WTC11 (cell line): ENCODE measurements at regions not wholly inside any gene's neighbourhood (a gene's known extent, or its start where the extent isn't known, plus 50 kb on each side); places are given as distances from the start of the nearest gene placed in this dataset.

Experiments
- ATAC-seq: fragments of 200-7000 bp; cut with Tn5 transposase; 2 replicates; pipeline ENCODE4 v1.10.0; 2021; ENCODE audit warnings: mild to moderate bottlenecking, moderate library complexity
- CTCF ChIA-PET: fragments of 300-600 bp; sonication (Branson Sonifier 250); formaldehyde crosslinking; loops from one replicate; lab custom pipeline; 2021; ENCODE audit warnings: antibody characterized with exemption; lab: Charles Lee
- POLR2A ChIA-PET: fragments of 350-600 bp; sonication (Branson Sonifier 250); formaldehyde crosslinking; loops from one replicate; lab custom pipeline; 2021; ENCODE audit warnings: antibody characterized with exemption; lab: Charles Lee
- DNase-seq: peaks from one replicate; pipeline ENCODE4 v3.0.0; 2021; ENCODE audit warnings: low spot score
- H3K27ac Mint-ChIP-seq: 2 replicates; pipeline ENCODE4 v1.8.0; 2021; ENCODE audit warnings: mixed read lengths
- H3K27me3 Mint-ChIP-seq: 2 replicates; pipeline ENCODE4 v1.8.0; 2021; ENCODE audit warnings: low read depth, mild to moderate bottlenecking, moderate library complexity, mixed read lengths
- H3K36me3 Mint-ChIP-seq: 2 replicates; pipeline ENCODE4 v1.8.0; 2021; ENCODE audit warnings: mixed read lengths
- H3K4me1 Mint-ChIP-seq: 2 replicates; pipeline ENCODE4 v1.8.0; 2022; ENCODE audit warnings: mixed read lengths
- H3K4me3 Mint-ChIP-seq: 2 replicates; pipeline ENCODE4 v1.8.0; 2021; ENCODE audit warnings: mild to moderate bottlenecking, moderate library complexity, mixed read lengths
- H3K9me3 Mint-ChIP-seq: 2 replicates; pipeline ENCODE4 v1.8.0; 2021; ENCODE audit warnings: mixed read lengths
- ARID4B ChIP-seq: sonication (generic); formaldehyde crosslinking; IDR thresholded peaks from 2 replicates; pipeline ENCODE4 v1.8.0; 2023; ENCODE audit warnings: missing genetic modification reagents, mild to moderate bottlenecking, borderline replicate concordance
- E2F4 ChIP-seq: sonication (generic); formaldehyde crosslinking; IDR thresholded peaks from 2 replicates; pipeline ENCODE4 v1.8.1; 2022; ENCODE audit warnings: low read depth, mild to moderate bottlenecking, moderate library complexity, missing genetic modification reagents, borderline replicate concordance
- ELF4 ChIP-seq: sonication (generic); formaldehyde crosslinking; IDR thresholded peaks from 2 replicates; pipeline ENCODE4 v1.8.1; 2022; ENCODE audit warnings: low read depth, mild to moderate bottlenecking, moderate library complexity, missing genetic modification reagents
- EMX1 ChIP-seq: fragments of 250-450 bp; sonication (Bioruptor Pico); IDR thresholded peaks from 2 replicates; pipeline ENCODE4 v1.8.0; 2021; ENCODE audit warnings: mild to moderate bottlenecking
- ETV6 ChIP-seq: sonication (generic); formaldehyde crosslinking; IDR thresholded peaks from 2 replicates; pipeline ENCODE4 v1.8.1; 2022; ENCODE audit warnings: mild to moderate bottlenecking, missing genetic modification reagents
- FOXP1 ChIP-seq: sonication (generic); formaldehyde crosslinking; IDR thresholded peaks from 2 replicates; pipeline ENCODE4 v1.8.0; 2022; ENCODE audit warnings: missing genetic modification reagents, mild to moderate bottlenecking, moderate library complexity, borderline replicate concordance
- JUN ChIP-seq: sonication (generic); formaldehyde crosslinking; IDR thresholded peaks from 2 replicates; pipeline ENCODE4 v1.8.0; 2023; ENCODE audit warnings: mild to moderate bottlenecking, missing genetic modification reagents
- MAX ChIP-seq: sonication (generic); formaldehyde crosslinking; IDR thresholded peaks from 2 replicates; pipeline ENCODE4 v1.8.0; 2022; ENCODE audit warnings: mild to moderate bottlenecking, missing genetic modification reagents
- MLX ChIP-seq: sonication (generic); formaldehyde crosslinking; IDR thresholded peaks from 2 replicates; pipeline ENCODE4 v1.8.1; 2023; ENCODE audit warnings: mild to moderate bottlenecking, missing genetic modification reagents, moderate library complexity
- NR1H2 ChIP-seq: sonication (generic); formaldehyde crosslinking; IDR thresholded peaks from 2 replicates; pipeline ENCODE4 v1.9.0; 2021; ENCODE audit warnings: mild to moderate bottlenecking, moderate library complexity, missing genetic modification reagents
- NR3C1 ChIP-seq: sonication (generic); formaldehyde crosslinking; conservative IDR thresholded peaks from 2 replicates; pipeline ENCODE4 v1.8.1; 2023; ENCODE audit warnings: low read depth, mild to moderate bottlenecking, missing genetic modification reagents
- SMAD3 ChIP-seq: sonication (generic); formaldehyde crosslinking; IDR thresholded peaks from 2 replicates; pipeline ENCODE4 v1.8.0; 2022; ENCODE audit warnings: missing genetic modification reagents, mild to moderate bottlenecking, borderline replicate concordance
- STAT6 ChIP-seq: sonication (generic); formaldehyde crosslinking; conservative IDR thresholded peaks from 2 replicates; pipeline ENCODE4 v1.8.1; 2023; ENCODE audit warnings: mild to moderate bottlenecking, low read depth, missing genetic modification reagents, moderate library complexity
- TEAD4 ChIP-seq: sonication (generic); formaldehyde crosslinking; IDR thresholded peaks from 2 replicates; pipeline ENCODE4 v1.8.0; 2022; ENCODE audit warnings: mild to moderate bottlenecking, missing genetic modification reagents
- TF ChIP-seq, protein P1 (sequence below): sonication (generic); formaldehyde crosslinking; IDR thresholded peaks from 2 replicates; pipeline ENCODE4 v1.8.1; 2022; ENCODE audit warnings: mild to moderate bottlenecking, moderate library complexity, missing genetic modification reagents
- TF ChIP-seq, protein P2 (sequence below): sonication (generic); formaldehyde crosslinking; IDR thresholded peaks from 2 replicates; pipeline ENCODE4 v1.8.1; 2023; ENCODE audit warnings: mild to moderate bottlenecking, missing genetic modification reagents, moderate library complexity
- TF ChIP-seq, protein P3 (sequence below): sonication (generic); formaldehyde crosslinking; conservative IDR thresholded peaks from 2 replicates; pipeline ENCODE4 v1.8.1; 2022; ENCODE audit warnings: mild to moderate bottlenecking, missing genetic modification reagents
- TF ChIP-seq, protein P4 (sequence below): sonication (generic); formaldehyde crosslinking; IDR thresholded peaks from 2 replicates; pipeline ENCODE4 v1.8.0; 2022; ENCODE audit warnings: mild to moderate bottlenecking, missing genetic modification reagents
- TF ChIP-seq, protein P5 (sequence below): sonication (generic); formaldehyde crosslinking; IDR thresholded peaks from 2 replicates; pipeline ENCODE4 v1.8.0; 2022; ENCODE audit warnings: missing genetic modification reagents

GRCh38 chr2:19272039-19272438, 86.4 kb downstream of the OSR1 start:
- Mint-ChIP-seq H3K4me3 (no peak overlapping the region), H3K36me3 (no peaks in the 10 kb centered on the region), H3K27me3 (no peaks in the 10 kb centered on the region), H3K9me3 (no peaks in the 10 kb centered on the region), H3K4me1 (peaks cover 11% of the 10 kb centered on the region), H3K27ac (no peak overlapping the region)
- CTCF ChIA-PET: no interaction called here
- no peak for TF ChIP-seq ELF4 (CRISPR knock-in tag)
- TF ChIP-seq EMX1 (CRISPR knock-in tag): no peak
- no peak for TF ChIP-seq JUN (CRISPR knock-in tag)
- TF ChIP-seq MLX (CRISPR knock-in tag): no peak
- no peak for TF ChIP-seq SMAD3
- TF ChIP-seq, protein P1, sequence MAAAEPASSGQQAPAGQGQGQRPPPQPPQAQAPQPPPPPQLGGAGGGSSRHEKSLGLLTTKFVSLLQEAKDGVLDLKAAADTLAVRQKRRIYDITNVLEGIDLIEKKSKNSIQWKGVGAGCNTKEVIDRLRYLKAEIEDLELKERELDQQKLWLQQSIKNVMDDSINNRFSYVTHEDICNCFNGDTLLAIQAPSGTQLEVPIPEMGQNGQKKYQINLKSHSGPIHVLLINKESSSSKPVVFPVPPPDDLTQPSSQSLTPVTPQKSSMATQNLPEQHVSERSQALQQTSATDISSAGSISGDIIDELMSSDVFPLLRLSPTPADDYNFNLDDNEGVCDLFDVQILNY (CRISPR knock-in tag): no peak
- TF ChIP-seq, protein P2, sequence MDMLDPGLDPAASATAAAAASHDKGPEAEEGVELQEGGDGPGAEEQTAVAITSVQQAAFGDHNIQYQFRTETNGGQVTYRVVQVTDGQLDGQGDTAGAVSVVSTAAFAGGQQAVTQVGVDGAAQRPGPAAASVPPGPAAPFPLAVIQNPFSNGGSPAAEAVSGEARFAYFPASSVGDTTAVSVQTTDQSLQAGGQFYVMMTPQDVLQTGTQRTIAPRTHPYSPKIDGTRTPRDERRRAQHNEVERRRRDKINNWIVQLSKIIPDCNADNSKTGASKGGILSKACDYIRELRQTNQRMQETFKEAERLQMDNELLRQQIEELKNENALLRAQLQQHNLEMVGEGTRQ: no peak
- TF ChIP-seq, protein P3, sequence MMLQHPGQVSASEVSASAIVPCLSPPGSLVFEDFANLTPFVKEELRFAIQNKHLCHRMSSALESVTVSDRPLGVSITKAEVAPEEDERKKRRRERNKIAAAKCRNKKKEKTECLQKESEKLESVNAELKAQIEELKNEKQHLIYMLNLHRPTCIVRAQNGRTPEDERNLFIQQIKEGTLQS: no peak
- no peak for TF ChIP-seq TEAD4
- TF ChIP-seq NR1H2 (CRISPR knock-in tag): no peak
- no peak for TF ChIP-seq E2F4
- TF ChIP-seq FOXP1 (CRISPR knock-in tag): no peak
- no peak for TF ChIP-seq STAT6 (CRISPR knock-in tag)
- ATAC-seq (no peak), DNase-seq (no peak)
- POLR2A ChIA-PET: no interaction called here

- Mint-ChIP-seq H3K9me3 (peaks cover 3% of the 10 kb centered on the region), H3K27ac (no peak overlapping the region), H3K27me3 (no peaks in the 10 kb centered on the region), H3K36me3 (no peaks in the 10 kb centered on the region), H3K4me3 (no peak overlapping the region), H3K4me1 (no peaks in the 10 kb centered on the region)
- ATAC-seq: no peak
- ChIA-PET POLR2A (no interaction called here), CTCF (no interaction called here)
- no peak for DNase-seq
- TF ChIP-seq, protein P4, sequence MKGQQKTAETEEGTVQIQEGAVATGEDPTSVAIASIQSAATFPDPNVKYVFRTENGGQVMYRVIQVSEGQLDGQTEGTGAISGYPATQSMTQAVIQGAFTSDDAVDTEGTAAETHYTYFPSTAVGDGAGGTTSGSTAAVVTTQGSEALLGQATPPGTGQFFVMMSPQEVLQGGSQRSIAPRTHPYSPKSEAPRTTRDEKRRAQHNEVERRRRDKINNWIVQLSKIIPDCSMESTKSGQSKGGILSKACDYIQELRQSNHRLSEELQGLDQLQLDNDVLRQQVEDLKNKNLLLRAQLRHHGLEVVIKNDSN (CRISPR knock-in tag): no peak
- TF ChIP-seq, protein P3: no peak
- TF ChIP-seq, protein P5, sequence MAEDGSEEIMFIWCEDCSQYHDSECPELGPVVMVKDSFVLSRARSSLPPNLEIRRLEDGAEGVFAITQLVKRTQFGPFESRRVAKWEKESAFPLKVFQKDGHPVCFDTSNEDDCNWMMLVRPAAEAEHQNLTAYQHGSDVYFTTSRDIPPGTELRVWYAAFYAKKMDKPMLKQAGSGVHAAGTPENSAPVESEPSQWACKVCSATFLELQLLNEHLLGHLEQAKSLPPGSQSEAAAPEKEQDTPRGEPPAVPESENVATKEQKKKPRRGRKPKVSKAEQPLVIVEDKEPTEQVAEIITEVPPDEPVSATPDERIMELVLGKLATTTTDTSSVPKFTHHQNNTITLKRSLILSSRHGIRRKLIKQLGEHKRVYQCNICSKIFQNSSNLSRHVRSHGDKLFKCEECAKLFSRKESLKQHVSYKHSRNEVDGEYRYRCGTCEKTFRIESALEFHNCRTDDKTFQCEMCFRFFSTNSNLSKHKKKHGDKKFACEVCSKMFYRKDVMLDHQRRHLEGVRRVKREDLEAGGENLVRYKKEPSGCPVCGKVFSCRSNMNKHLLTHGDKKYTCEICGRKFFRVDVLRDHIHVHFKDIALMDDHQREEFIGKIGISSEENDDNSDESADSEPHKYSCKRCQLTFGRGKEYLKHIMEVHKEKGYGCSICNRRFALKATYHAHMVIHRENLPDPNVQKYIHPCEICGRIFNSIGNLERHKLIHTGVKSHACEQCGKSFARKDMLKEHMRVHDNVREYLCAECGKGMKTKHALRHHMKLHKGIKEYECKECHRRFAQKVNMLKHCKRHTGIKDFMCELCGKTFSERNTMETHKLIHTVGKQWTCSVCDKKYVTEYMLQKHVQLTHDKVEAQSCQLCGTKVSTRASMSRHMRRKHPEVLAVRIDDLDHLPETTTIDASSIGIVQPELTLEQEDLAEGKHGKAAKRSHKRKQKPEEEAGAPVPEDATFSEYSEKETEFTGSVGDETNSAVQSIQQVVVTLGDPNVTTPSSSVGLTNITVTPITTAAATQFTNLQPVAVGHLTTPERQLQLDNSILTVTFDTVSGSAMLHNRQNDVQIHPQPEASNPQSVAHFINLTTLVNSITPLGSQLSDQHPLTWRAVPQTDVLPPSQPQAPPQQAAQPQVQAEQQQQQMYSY (CRISPR knock-in tag): no peak
- TF ChIP-seq EMX1 (CRISPR knock-in tag): no peak
- no peak for TF ChIP-seq ETV6 (CRISPR knock-in tag)
- no peak for TF ChIP-seq NR3C1 (CRISPR knock-in tag)
- no peak for TF ChIP-seq MAX (CRISPR knock-in tag)
- no peak for TF ChIP-seq ARID4B (CRISPR knock-in tag)
- no peak for TF ChIP-seq JUN (CRISPR knock-in tag)
Observed at GRCh38 chr2:19264852-19265251, 93.6 kb downstream of the OSR1 start.
